ENCODE measurements at regions not wholly inside any gene's neighbourhood (a gene's known extent, or its start where the extent isn't known, plus 50 kb on each side); places are given as distances from the start of the nearest gene placed in this dataset.

DNA sequence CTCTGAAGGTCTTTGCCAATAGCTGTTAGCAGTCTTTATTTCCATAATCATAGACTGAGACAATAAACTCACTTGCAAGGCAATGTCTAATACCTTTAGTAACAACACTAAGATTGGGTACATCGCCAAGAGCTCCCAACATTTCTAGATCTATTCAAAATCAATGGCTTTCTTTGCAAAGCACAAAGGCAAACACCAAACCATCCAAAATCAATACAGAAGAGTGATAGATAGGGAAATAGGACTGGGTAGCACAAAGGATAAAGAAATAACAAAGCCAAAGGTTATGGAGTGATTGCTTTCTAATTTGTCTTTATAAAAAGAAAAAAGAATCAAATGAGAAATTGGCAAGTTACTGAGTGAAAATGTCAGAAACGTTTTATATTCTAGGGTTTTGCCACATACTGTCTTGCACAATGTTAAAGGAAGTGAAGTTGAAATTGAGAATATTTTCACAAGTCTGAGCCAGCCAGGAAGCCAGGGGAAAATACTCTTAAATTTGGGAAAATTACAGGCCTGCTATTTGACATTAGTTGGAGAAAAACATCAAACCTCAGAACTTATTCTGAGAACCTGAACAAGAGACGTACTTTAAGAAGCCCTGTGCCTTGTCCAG, 53.3 kb upstream of the LHFPL2 start:
- no peaks in the 10 kb centered on the region for H3K9me2 ChIP-seq (replicated peaks; ENCODE audit: control insufficient read depth, low read length)
- no peaks in the 10 kb centered on the region for H3K79me2 ChIP-seq (ENCODE audit: control insufficient read depth, low read length)
- no peak overlapping the region for H3K4me2 ChIP-seq (ENCODE audit: low read length)
- TF ChIP-seq CTCF (IDR thresholded peaks at IDR 0.05; ENCODE audit: low read depth, low read length, poor library complexity, severe bottlenecking) (no peak), EZH2phosphoT487 (IDR thresholded peaks at IDR 0.05; ENCODE audit: borderline replicate concordance, low read length) (no peak)
- no peaks in the 10 kb centered on the region for H3K27me3 ChIP-seq (ENCODE audit: control insufficient read depth, low read length)
- no peaks in the 10 kb centered on the region for H3K36me3 ChIP-seq (ENCODE audit: control insufficient read depth, low read length)
- H3K27ac ChIP-seq (ENCODE audit: low read depth, low read length) = no peak overlapping the region
- no peak overlapping the region for H3K4me3 ChIP-seq (ENCODE audit: low read length)
- no peaks in the 10 kb centered on the region for H3K9me3 ChIP-seq (ENCODE audit: control insufficient read depth, insufficient read depth, low read length)
- H4K20me1 ChIP-seq (ENCODE audit: control insufficient read depth, insufficient read depth, low read depth, low read length) = no peaks in the 10 kb centered on the region
- H3F3A ChIP-seq (ENCODE audit: control insufficient read depth, insufficient read depth) = no peaks in the 10 kb centered on the region
- H3K4me1 ChIP-seq (ENCODE audit: control insufficient read depth, low read length) = no peaks in the 10 kb centered on the region

DNA sequence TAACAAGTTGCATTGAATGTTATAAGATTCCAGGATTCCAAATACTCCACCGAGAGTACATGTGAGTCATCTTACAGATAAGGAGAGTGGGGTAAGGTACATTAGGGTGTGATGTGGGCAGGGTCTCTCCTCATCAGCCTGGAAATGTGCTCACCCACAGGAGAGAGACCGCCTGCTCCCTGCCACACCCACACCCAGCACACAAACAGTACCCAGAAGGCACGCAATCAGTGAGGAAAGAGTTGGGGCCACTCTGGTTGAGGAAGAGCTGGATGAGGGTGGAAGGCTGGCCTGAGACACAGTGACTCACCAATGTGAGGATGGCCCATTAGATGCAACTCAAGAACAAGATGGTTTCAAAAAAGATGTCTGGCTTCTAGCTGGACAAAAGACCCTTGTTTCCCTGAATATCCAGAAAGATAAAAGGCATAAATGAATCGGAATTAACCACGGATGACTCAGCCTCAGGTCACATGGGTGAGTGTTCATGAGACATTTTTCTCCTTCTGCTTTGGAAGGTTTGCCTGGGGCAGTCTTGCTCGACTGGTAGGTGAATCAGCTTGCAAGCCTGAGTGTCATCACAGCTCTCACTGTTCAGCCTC, 51.1 kb upstream of the LHFPL2 start:
- H3K79me2 ChIP-seq (ENCODE audit: control insufficient read depth, low read length) = no peaks in the 10 kb centered on the region
- H3K36me3 ChIP-seq (ENCODE audit: control insufficient read depth, low read length) = no peaks in the 10 kb centered on the region
- no peaks in the 10 kb centered on the region for H3F3A ChIP-seq (ENCODE audit: control insufficient read depth, insufficient read depth)
- H3K9me2 ChIP-seq (replicated peaks; ENCODE audit: control insufficient read depth, low read length) = no peaks in the 10 kb centered on the region
- H4K20me1 ChIP-seq (ENCODE audit: control insufficient read depth, insufficient read depth, low read depth, low read length) = no peaks in the 10 kb centered on the region
- H3K4me3 ChIP-seq (ENCODE audit: low read length) = no peak overlapping the region
- H3K9me3 ChIP-seq (ENCODE audit: control insufficient read depth, insufficient read depth, low read length) = no peaks in the 10 kb centered on the region
- H3K27me3 ChIP-seq (ENCODE audit: control insufficient read depth, low read length) = no peaks in the 10 kb centered on the region
- no peak overlapping the region for H3K27ac ChIP-seq (ENCODE audit: low read depth, low read length)
- no peak overlapping the region for H3K4me2 ChIP-seq (ENCODE audit: low read length)
- H3K4me1 ChIP-seq (ENCODE audit: control insufficient read depth, low read length) = no peaks in the 10 kb centered on the region
- TF ChIP-seq CTCF (IDR thresholded peaks at IDR 0.05; ENCODE audit: low read depth, low read length, poor library complexity, severe bottlenecking) = no peak
- TF ChIP-seq EZH2phosphoT487 (IDR thresholded peaks at IDR 0.05; ENCODE audit: borderline replicate concordance, low read length) = no peak

DNA sequence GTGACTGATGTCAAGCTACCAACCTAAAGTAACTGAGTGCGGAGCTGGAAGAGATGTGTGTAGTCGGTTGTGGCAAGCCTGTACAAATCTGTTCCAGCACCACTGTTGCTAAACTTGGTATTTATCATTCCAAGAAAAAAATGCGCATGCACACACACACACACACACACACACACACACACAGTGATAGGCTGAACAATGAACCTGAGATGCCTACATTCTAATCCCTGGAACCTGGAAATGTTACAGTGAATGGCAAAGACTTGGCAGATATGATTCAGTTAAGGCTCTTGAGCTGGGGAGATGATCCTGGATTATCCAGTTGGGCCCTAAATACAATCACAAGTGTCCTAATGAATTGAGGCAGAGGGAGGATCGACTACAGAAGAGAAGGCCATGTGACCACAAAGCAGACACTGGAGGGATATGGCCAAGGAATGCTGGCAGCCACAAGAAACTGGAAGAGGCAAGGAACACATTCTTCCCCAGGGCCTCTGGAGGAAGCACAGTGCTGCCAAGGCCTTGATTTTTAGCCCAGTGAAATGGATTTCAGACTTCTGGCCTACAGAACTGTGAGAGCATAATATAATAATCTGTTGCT, 49.7 kb upstream of the LHFPL2 start:
- Histone ChIP-seq H3K4me2 (ENCODE audit: low read length) (no peak overlapping the region), H3K4me3 (ENCODE audit: low read length) (no peak overlapping the region), H3F3A (ENCODE audit: control insufficient read depth, insufficient read depth) (no peaks in the 10 kb centered on the region), H3K4me1 (ENCODE audit: control insufficient read depth, low read length) (no peaks in the 10 kb centered on the region), H3K79me2 (ENCODE audit: control insufficient read depth, low read length) (no peaks in the 10 kb centered on the region), H3K9me2 (replicated peaks; ENCODE audit: control insufficient read depth, low read length) (no peaks in the 10 kb centered on the region), H3K9me3 (ENCODE audit: control insufficient read depth, insufficient read depth, low read length) (no peaks in the 10 kb centered on the region), H3K36me3 (ENCODE audit: control insufficient read depth, low read length) (no peaks in the 10 kb centered on the region), H4K20me1 (ENCODE audit: control insufficient read depth, insufficient read depth, low read depth, low read length) (no peaks in the 10 kb centered on the region), H3K27me3 (ENCODE audit: control insufficient read depth, low read length) (no peaks in the 10 kb centered on the region), H3K27ac (ENCODE audit: low read depth, low read length) (no peak overlapping the region)
- TF ChIP-seq CTCF (IDR thresholded peaks at IDR 0.05; ENCODE audit: low read depth, low read length, poor library complexity, severe bottlenecking) (no peak), EZH2phosphoT487 (IDR thresholded peaks at IDR 0.05; ENCODE audit: borderline replicate concordance, low read length) (no peak)

Data from DOHH2 (cell line).